Fibroblast of villous mesenchyme (primary cell): ENCODE measurements at regions not wholly inside any gene's neighbourhood (a gene's known extent, or its start where the extent isn't known, plus 50 kb on each side); places are given as distances from the start of the nearest gene placed in this dataset.

Experiments
- DNase-seq: peaks from one replicate; pipeline ENCODE4 v3.0.0-alpha.2; 2010; ENCODE audit warnings: low read depth
- H3K4me3 ChIP-seq: 2 replicates; pipeline ENCODE4 v1.5.1; 2011; ENCODE audit warnings: low read depth, mild to moderate bottlenecking, low read length
- CTCF ChIP-seq: IDR thresholded peaks from 2 replicates; pipeline ENCODE4 v1.5.1; 2012; ENCODE audit warnings: low read depth, mild to moderate bottlenecking, low read length; ENCODE audit not compliant: insufficient read depth

GRCh38 chr13:44230071-44230470 lies 143.6 kb upstream of the SERP2 start:
- TF ChIP-seq CTCF: no peak
- peak; percentile 90 for DNase-seq
- H3K4me3 ChIP-seq: no peak overlapping the region

GRCh38 chr13:44230736-44231135 lies 142.9 kb upstream of the SERP2 start:
- H3K4me3 ChIP-seq: no peak overlapping the region
- TF ChIP-seq CTCF: no peak
- peak; percentile 52 for DNase-seq

- TF ChIP-seq CTCF: no peak
- peak; percentile 96 for DNase-seq
- H3K4me3 ChIP-seq: no peak overlapping the region
These were observed 141.7 kb upstream of the SERP2 start for GRCh38 chr13:44231786-44232516.

GRCh38 chr13:44232774-44233173 lies 140.8 kb upstream of the SERP2 start:
- DNase-seq: no peak
- no peak for TF ChIP-seq CTCF
- no peak overlapping the region for H3K4me3 ChIP-seq

- H3K4me3 ChIP-seq: no peak overlapping the region
- TF ChIP-seq CTCF: no peak
- no peak for DNase-seq
These were observed 139.1 kb upstream of the SERP2 start for GRCh38 chr13:44234566-44234965.

GRCh38 chr13:44236370-44236769 lies 137.3 kb upstream of the SERP2 start:
- no peak overlapping the region for H3K4me3 ChIP-seq
- no peak for TF ChIP-seq CTCF
- peak; percentile 41 for DNase-seq

GRCh38 chr13:44236801-44237207 lies 136.8 kb upstream of the SERP2 start:
- no peak overlapping the region for H3K4me3 ChIP-seq
- TF ChIP-seq CTCF: no peak
- no peak for DNase-seq
